Spleen (tissue), 11 donors: ENCODE measurements at regions not wholly inside any gene's neighbourhood (a gene's known extent, or its start where the extent isn't known, plus 50 kb on each side); places are given as distances from the start of the nearest gene placed in this dataset.
A peak's percentile ranks its signal among the peaks of the same experiment; 100 is the strongest.

Experiments used
- DNase-seq: peaks from one replicate; pipeline ENCODE4 v3.0.0-alpha.2; 2020
- H3K27ac ChIP-seq, 8 donors: fragments of 200-600 bp; sonication (generic) in 7 of 8; 1 replicate in 4 of 8; 2 replicates in 4 of 8; pipeline versions ENCODE4 v1.5.0 to v1.8.0; 2016 to 2021; ENCODE audit warnings: inconsistent platforms in 4 of 8, mild to moderate bottlenecking in 4 of 8, moderate library complexity in 1 of 8
- H3K27me3 ChIP-seq, 7 donors: fragments of 200-600 bp; sonication (generic) in 6 of 7; replicated peaks in 1 of 7; 1 replicate in 4 of 7; 2 replicates in 3 of 7; pipeline versions ENCODE4 v1.5.0 to v1.8.0; 2016 to 2021; ENCODE audit warnings: inconsistent platforms in 3 of 7, mild to moderate bottlenecking in 1 of 7
- H3K36me3 ChIP-seq, 6 donors: fragments of 200-600 bp; sonication (generic) in 5 of 6; 1 replicate in 4 of 6; 2 replicates in 2 of 6; pipeline versions ENCODE4 v1.5.0 to v1.8.0; 2016 to 2021; ENCODE audit warnings: inconsistent platforms in 2 of 6
- H3K4me1 ChIP-seq, 6 donors: fragments of 200-600 bp; sonication (generic) in 5 of 6; 1 replicate in 3 of 6; 2 replicates in 3 of 6; pipeline versions ENCODE4 v1.5.0 to v1.8.0; 2016 to 2021; ENCODE audit warnings: inconsistent platforms in 3 of 6
- H3K4me3 ChIP-seq, 8 donors: fragments of 200-600 bp; sonication (generic) in 7 of 8; 1 replicate in 4 of 8; 2 replicates in 4 of 8; pipeline versions ENCODE4 v1.5.0 to v1.8.0; 2016 to 2021; ENCODE audit warnings: inconsistent platforms in 4 of 8, mild to moderate bottlenecking in 4 of 8, moderate library complexity in 2 of 8
- H3K9me3 ChIP-seq, 8 donors: fragments of 200-600 bp; sonication (generic) in 7 of 8; 1 replicate in 4 of 8; 2 replicates in 4 of 8; pipeline versions ENCODE4 v1.5.0 to v1.8.0; 2016 to 2021; ENCODE audit warnings: inconsistent platforms in 4 of 8
- CTCF ChIP-seq, 11 experiments: fragments of 200-600 bp in 7 of 11; fragments of 450-650 bp in 4 of 11; sonication (generic) in 4 of 11; IDR thresholded peaks in 8 of 11; conservative IDR thresholded peaks in 3 of 11; 1 replicate in 7 of 11; 2 replicates in 4 of 11; pipeline versions ENCODE4 v1.4.0 to v1.8.0; 2016 to 2021; ENCODE audit warnings: antibody characterized with exemption in 11 of 11, inconsistent platforms in 4 of 11, mild to moderate bottlenecking in 1 of 11
- POLR2A ChIP-seq, 3 donors: fragments of 450-650 bp; IDR thresholded peaks; one replicate each; pipeline ENCODE4 v1.5.1; 2017; ENCODE audit warnings: antibody characterized with exemption in 3 of 3, mild to moderate bottlenecking in 1 of 3
- POLR2AphosphoS5 ChIP-seq, 3 donors: sonication (generic); formaldehyde crosslinking; IDR thresholded peaks; one replicate each; pipeline ENCODE4 v1.5.1; 2017; ENCODE audit warnings: antibody characterized with exemption in 3 of 3
- WGBS, 5 donors: extraction: QIAGEN DNeasy Blood & Tissue Kit in 3 of 5; methylation state at CpG; one replicate each; pipeline versions ENCODE4 v1.1.5 to v1.1.7; 2013 to 2018; 5-methylcytosine and 5-hydroxymethylcytosine counted together
- intact Hi-C: fragments of 100-400 bp; cut with DNase I; formaldehyde crosslinking; loops from one replicate; pipeline ENCODE4 v1.15.0; 2023; ENCODE audit warnings: low total_unique reads
- donor health status: healthy with polysubstance abuse.
- donor health status: DM: no; HTN: no; CAD: no; lungs with moderate emphysema.
- donor health status: DM: no; HTN: no; CAD: no.
- donor health status: Bipolar disorder and iron deficiency.
- donor health status: healthy.
- donor health status: DM: no; HTN: no; CAD: no.
- donor health status: DM: yes; HTN: yes; CAD: no.

GRCh38 chr12:45543887-45544286 lies 185.6 kb upstream of the ARID2 start:
- H3K4me1 ChIP-seq: peaks cover 0 to 8% (median 3%) of the 10 kb centered on the region in 6 donors
- no peak overlapping the region for H3K27ac ChIP-seq
- no peaks in the 10 kb centered on the region for H3K9me3 ChIP-seq
- intact Hi-C loops: loop anchor here (10.0 kb wide), 2 partner anchors 171 to 201 kb away; no protein-coding TSS in a partner anchor
- H3K36me3 ChIP-seq: no peaks in the 10 kb centered on the region
- no peak for TF ChIP-seq POLR2A (IDR thresholded peaks at IDR 0.05)
- TF ChIP-seq CTCF (IDR thresholded peaks at IDR 0.05 in 8 of 11, conservative IDR thresholded peaks at IDR 0.05 in 3 of 11): peak; percentile 50 to 83 (median 73)
- TF ChIP-seq POLR2AphosphoS5 (IDR thresholded peaks at IDR 0.05): no peak
- H3K27me3 ChIP-seq: no peaks in the 10 kb centered on the region
- 0 to 3% (median 2%) methylated on average over 2 of the region's 2 CpGs for WGBS, 5 donors
- no peak for DNase-seq
- no peak overlapping the region for H3K4me3 ChIP-seq

GRCh38 chr12:45546545-45546944 lies 183.0 kb upstream of the ARID2 start:
- no peak overlapping the region for H3K27ac ChIP-seq
- no peaks in the 10 kb centered on the region for H3K36me3 ChIP-seq
- H3K9me3 ChIP-seq: no peaks in the 10 kb centered on the region
- 82 to 96% (median 92%) methylated on average over 2 of the region's 2 CpGs for WGBS, 5 donors
- no peaks in the 10 kb centered on the region for H3K27me3 ChIP-seq
- intact Hi-C loops: loop anchor here (10.0 kb wide), 2 partner anchors 168 to 198 kb away; no protein-coding TSS in a partner anchor
- no peak for TF ChIP-seq POLR2A (IDR thresholded peaks at IDR 0.05)
- no peak for TF ChIP-seq POLR2AphosphoS5 (IDR thresholded peaks at IDR 0.05)
- TF ChIP-seq CTCF (IDR thresholded peaks at IDR 0.05 in 8 of 11, conservative IDR thresholded peaks at IDR 0.05 in 3 of 11): no peak
- no peak overlapping the region for H3K4me3 ChIP-seq
- DNase-seq: no peak
- peaks cover 0 to 8% (median 3%) of the 10 kb centered on the region in 6 donors for H3K4me1 ChIP-seq

GRCh38 chr12:45547132-45547531 lies 182.4 kb upstream of the ARID2 start:
- no peak overlapping the region for H3K4me3 ChIP-seq
- no peaks in the 10 kb centered on the region for H3K27me3 ChIP-seq
- no peaks in the 10 kb centered on the region for H3K36me3 ChIP-seq
- no peak overlapping the region for H3K27ac ChIP-seq
- 79 to 100% (median 90%) methylated on average over 1 of the region's 1 CpG for WGBS, 5 donors
- H3K9me3 ChIP-seq: no peaks in the 10 kb centered on the region
- H3K4me1 ChIP-seq: peaks cover 0 to 8% (median 3%) of the 10 kb centered on the region in 6 donors
- intact Hi-C loops: loop anchor here (10.0 kb wide), 2 partner anchors 168 to 198 kb away; no protein-coding TSS in a partner anchor
- no peak for TF ChIP-seq POLR2A (IDR thresholded peaks at IDR 0.05)
- no peak for TF ChIP-seq POLR2AphosphoS5 (IDR thresholded peaks at IDR 0.05)
- no peak for TF ChIP-seq CTCF (IDR thresholded peaks at IDR 0.05 in 8 of 11, conservative IDR thresholded peaks at IDR 0.05 in 3 of 11)
- no peak for DNase-seq

- intact Hi-C loops: loop anchor here (10.0 kb wide), 2 partner anchors 167 to 197 kb away; no protein-coding TSS in a partner anchor
- no peak for DNase-seq
- Histone ChIP-seq H3K27me3 (no peaks in the 10 kb centered on the region), H3K4me1 (peaks cover 0 to 8% (median 3%) of the 10 kb centered on the region in 6 donors), H3K9me3 (no peaks in the 10 kb centered on the region), H3K4me3 (no peak overlapping the region), H3K36me3 (no peaks in the 10 kb centered on the region), H3K27ac (no peak overlapping the region)
- TF ChIP-seq POLR2AphosphoS5 (IDR thresholded peaks at IDR 0.05) (no peak), CTCF (IDR thresholded peaks at IDR 0.05 in 8 of 11, conservative IDR thresholded peaks at IDR 0.05 in 3 of 11) (peak in 1 of 11 experiments; percentile 9), POLR2A (IDR thresholded peaks at IDR 0.05) (no peak)
- WGBS, 5 donors: 31 to 65% (median 50%) methylated on average over 1 of the region's 1 CpG
Observed at GRCh38 chr12:45547822-45548221, 181.7 kb upstream of the ARID2 start.
